Karpas-422 (cell line): ENCODE measurements at regions not wholly inside any gene's neighbourhood (a gene's known extent, or its start where the extent isn't known, plus 50 kb on each side); places are given as distances from the start of the nearest gene placed in this dataset.
"Not testable (repeated sequence)": the region's sequence is repeated elsewhere in the genome, so short reads cannot be mapped to it uniquely, and the experiment has no call there.

Experiments used
- DNase-seq: peaks from one replicate; pipeline ENCODE4 v3.0.0-alpha.2; 2015
- H2AFZ ChIP-seq: fragments of 200-600 bp; sonication (generic); 2 replicates; pipeline ENCODE4 v1.6.1; 2014; ENCODE audit warnings: antibody characterized with exemption, low read length, mixed read lengths
- H3K27ac ChIP-seq: fragments of 200-600 bp; sonication (generic); 2 replicates; pipeline ENCODE4 v1.5.1; 2014; ENCODE audit warnings: mild to moderate bottlenecking, low read length, moderate library complexity
- H3K27me3 ChIP-seq: fragments of 200-600 bp; sonication (generic); 2 replicates; pipeline ENCODE4 v1.6.1; 2014; ENCODE audit warnings: low read length, mixed read lengths
- H3K36me3 ChIP-seq: fragments of 200-600 bp; sonication (generic); 2 replicates; pipeline ENCODE4 v1.6.1; 2014; ENCODE audit warnings: low read length, mixed read lengths; ENCODE audit not compliant: insufficient read depth
- H3K4me1 ChIP-seq: fragments of 200-600 bp; sonication (generic); 2 replicates; pipeline ENCODE4 v1.6.1; 2014; ENCODE audit warnings: mild to moderate bottlenecking, low read length, mixed read lengths
- H3K4me2 ChIP-seq: fragments of 200-600 bp; sonication (generic); 2 replicates; pipeline ENCODE4 v1.6.1; 2014; ENCODE audit warnings: low read length, low read depth, mild to moderate bottlenecking; ENCODE audit not compliant: poor library complexity, severe bottlenecking
- H3K4me3 ChIP-seq: fragments of 200-600 bp; sonication (generic); 2 replicates; pipeline ENCODE4 v1.5.1; 2014; ENCODE audit warnings: mild to moderate bottlenecking, antibody characterized with exemption, low read length, mixed read lengths
- H3K79me2 ChIP-seq: fragments of 200-600 bp; sonication (generic); 2 replicates; pipeline ENCODE4 v1.6.1; 2014; ENCODE audit warnings: mild to moderate bottlenecking, low read length, mixed read lengths
- H3K9ac ChIP-seq: fragments of 200-600 bp; sonication (generic); 2 replicates; pipeline ENCODE4 v1.6.0; 2014; ENCODE audit warnings: low read length
- H3K9me2 ChIP-seq: fragments of 200-600 bp; sonication (generic), shearing (Covaris generic); replicated peaks from 2 replicates; pipeline ENCODE4 v1.6.0; 2014; ENCODE audit warnings: mild to moderate bottlenecking, low read length, moderate library complexity; ENCODE audit not compliant: insufficient read depth
- H3K9me3 ChIP-seq: fragments of 300-700, 200-600 bp; sonication (generic); 2 replicates; pipeline ENCODE4 v1.6.1; 2014; ENCODE audit warnings: low read length, mixed read lengths
- H4K20me1 ChIP-seq: fragments of 200-600 bp; sonication (generic); 2 replicates; pipeline ENCODE4 v1.6.1; 2014; ENCODE audit warnings: mild to moderate bottlenecking, antibody characterized with exemption, low read length, low read depth; ENCODE audit not compliant: insufficient read depth

GRCh38 chr17:63285551-63285950 is 160.6 kb downstream of the CYB561 start:
- H3K27me3 ChIP-seq = no peaks in the 10 kb centered on the region
- no peak for DNase-seq
- no peaks in the 10 kb centered on the region for H3K9me3 ChIP-seq
- H2AFZ ChIP-seq = no peak overlapping the region
- no peak overlapping the region for H3K4me2 ChIP-seq
- H3K9ac ChIP-seq = no peak overlapping the region
- H3K79me2 ChIP-seq = no peaks in the 10 kb centered on the region
- no peak overlapping the region for H3K27ac ChIP-seq
- no peaks in the 10 kb centered on the region for H3K9me2 ChIP-seq
- no peaks in the 10 kb centered on the region for H3K4me1 ChIP-seq
- H4K20me1 ChIP-seq = no peaks in the 10 kb centered on the region
- no peak overlapping the region for H3K4me3 ChIP-seq
- no peaks in the 10 kb centered on the region for H3K36me3 ChIP-seq

- Histone ChIP-seq H3K4me1 (no peaks in the 10 kb centered on the region), H3K27ac (no peak overlapping the region), H3K9me2 (no peaks in the 10 kb centered on the region), H3K79me2 (no peaks in the 10 kb centered on the region), H3K4me2 (no peak overlapping the region), H3K9me3 (no peaks in the 10 kb centered on the region), H4K20me1 (no peaks in the 10 kb centered on the region), H2AFZ (no peak overlapping the region), H3K36me3 (no peaks in the 10 kb centered on the region), H3K9ac (no peak overlapping the region), H3K4me3 (no peak overlapping the region), H3K27me3 (no peaks in the 10 kb centered on the region)
- no peak for DNase-seq
These were observed 159.9 kb downstream of the CYB561 start for GRCh38 chr17:63286254-63286653.

- not testable (repeated sequence) for H3K27ac ChIP-seq, H3K9ac ChIP-seq, DNase-seq, H3K9me3 ChIP-seq, H3K36me3 ChIP-seq, H3K4me3 ChIP-seq, H3K27me3 ChIP-seq, H3K4me1 ChIP-seq, H3K9me2 ChIP-seq, H4K20me1 ChIP-seq, H3K4me2 ChIP-seq, H2AFZ ChIP-seq, H3K79me2 ChIP-seq
These were observed 159.1 kb downstream of the CYB561 start for GRCh38 chr17:63287006-63287405.

GRCh38 chr17:63289931-63290330 is 156.2 kb downstream of the CYB561 start:
- Histone ChIP-seq H3K9ac (no peak overlapping the region), H3K27ac (no peak overlapping the region), H3K36me3 (no peaks in the 10 kb centered on the region), H3K4me3 (no peak overlapping the region), H3K9me3 (no peaks in the 10 kb centered on the region), H2AFZ (no peak overlapping the region), H3K4me2 (no peak overlapping the region), H3K79me2 (no peaks in the 10 kb centered on the region), H3K9me2 (no peaks in the 10 kb centered on the region), H3K4me1 (no peaks in the 10 kb centered on the region), H4K20me1 (no peaks in the 10 kb centered on the region), H3K27me3 (no peaks in the 10 kb centered on the region)
- no peak for DNase-seq

- Histone ChIP-seq H3K27ac (no peak overlapping the region), H3K79me2 (no peaks in the 10 kb centered on the region), H3K9me2 (no peaks in the 10 kb centered on the region), H3K36me3 (no peaks in the 10 kb centered on the region), H3K4me3 (no peak overlapping the region), H3K4me2 (no peak overlapping the region), H2AFZ (no peak overlapping the region), H3K9me3 (no peaks in the 10 kb centered on the region), H3K27me3 (no peaks in the 10 kb centered on the region), H3K9ac (no peak overlapping the region), H3K4me1 (no peaks in the 10 kb centered on the region), H4K20me1 (no peaks in the 10 kb centered on the region)
- no peak for DNase-seq
These were observed 155.8 kb downstream of the CYB561 start for GRCh38 chr17:63290351-63290750.

GRCh38 chr17:63290784-63291183 is 155.3 kb downstream of the CYB561 start:
- Histone ChIP-seq H3K4me2 (no peak overlapping the region), H3K4me1 (no peaks in the 10 kb centered on the region), H3K27ac (no peak overlapping the region), H3K79me2 (no peaks in the 10 kb centered on the region), H2AFZ (no peak overlapping the region), H3K9me3 (no peaks in the 10 kb centered on the region), H4K20me1 (no peaks in the 10 kb centered on the region), H3K9me2 (no peaks in the 10 kb centered on the region), H3K27me3 (no peaks in the 10 kb centered on the region), H3K4me3 (no peak overlapping the region), H3K9ac (no peak overlapping the region), H3K36me3 (no peaks in the 10 kb centered on the region)
- DNase-seq = no peak

GRCh38 chr17:63291258-63291657 is 154.8 kb downstream of the CYB561 start:
- no peak overlapping the region for H3K4me3 ChIP-seq
- peaks cover 2% of the 10 kb centered on the region; the same call in 1 of the 2 replicates for H3K9me3 ChIP-seq
- no peak overlapping the region for H2AFZ ChIP-seq
- H3K4me1 ChIP-seq = no peaks in the 10 kb centered on the region
- no peak for DNase-seq
- no peak overlapping the region for H3K9ac ChIP-seq
- H3K4me2 ChIP-seq = no peak overlapping the region
- no peaks in the 10 kb centered on the region for H3K27me3 ChIP-seq
- no peak overlapping the region for H3K27ac ChIP-seq
- H3K79me2 ChIP-seq = no peaks in the 10 kb centered on the region
- H3K36me3 ChIP-seq = no peaks in the 10 kb centered on the region
- no peaks in the 10 kb centered on the region for H3K9me2 ChIP-seq
- no peaks in the 10 kb centered on the region for H4K20me1 ChIP-seq

GRCh38 chr17:63292421-63292820 is 153.7 kb downstream of the CYB561 start:
- no peaks in the 10 kb centered on the region for H4K20me1 ChIP-seq
- 0 out of 2 replicates have a peak, but pooled peaks cover 4% of the 10 kb centered on the region for H3K27me3 ChIP-seq
- no peak overlapping the region for H3K9ac ChIP-seq
- peaks cover 2% of the 10 kb centered on the region; the same call in 1 of the 2 replicates for H3K9me3 ChIP-seq
- H3K4me3 ChIP-seq = no peak overlapping the region
- H3K36me3 ChIP-seq = no peaks in the 10 kb centered on the region
- no peaks in the 10 kb centered on the region for H3K9me2 ChIP-seq
- no peak overlapping the region for H3K27ac ChIP-seq
- H3K79me2 ChIP-seq = no peaks in the 10 kb centered on the region
- no peak overlapping the region for H2AFZ ChIP-seq
- no peak overlapping the region for H3K4me2 ChIP-seq
- DNase-seq = no peak
- no peaks in the 10 kb centered on the region for H3K4me1 ChIP-seq
